GM10248 (cell line): ENCODE measurements at regions not wholly inside any gene's neighbourhood (a gene's known extent, or its start where the extent isn't known, plus 50 kb on each side); places are given as distances from the start of the nearest gene placed in this dataset.

Source experiments
- CTCF ChIA-PET: fragments of 300-600 bp; sonication (Branson Sonifier 250); formaldehyde crosslinking; extraction: SDS; loops from one replicate; lab custom pipeline; 2021; ENCODE audit warnings: antibody characterized with exemption; lab: Yijun Ruan, JAX
- POLR2A ChIA-PET: fragments of 350-650 bp; sonication (Branson Sonifier 250); formaldehyde crosslinking; extraction: SDS; loops from one replicate; lab custom pipeline; 2020; ENCODE audit warnings: antibody characterized with exemption; lab: Yijun Ruan, JAX
- DNase-seq: peaks from one replicate; pipeline ENCODE4 v3.0.0; 2012; ENCODE audit errors: extremely low spot score
- TF ChIP-seq, protein P1 (sequence below): IDR thresholded peaks from 2 replicates; pipeline ENCODE4 v1.5.1; 2012; ENCODE audit warnings: mild to moderate bottlenecking, low read depth; ENCODE audit errors: extremely low read depth, missing control alignments, control extremely low read depth

DNA sequence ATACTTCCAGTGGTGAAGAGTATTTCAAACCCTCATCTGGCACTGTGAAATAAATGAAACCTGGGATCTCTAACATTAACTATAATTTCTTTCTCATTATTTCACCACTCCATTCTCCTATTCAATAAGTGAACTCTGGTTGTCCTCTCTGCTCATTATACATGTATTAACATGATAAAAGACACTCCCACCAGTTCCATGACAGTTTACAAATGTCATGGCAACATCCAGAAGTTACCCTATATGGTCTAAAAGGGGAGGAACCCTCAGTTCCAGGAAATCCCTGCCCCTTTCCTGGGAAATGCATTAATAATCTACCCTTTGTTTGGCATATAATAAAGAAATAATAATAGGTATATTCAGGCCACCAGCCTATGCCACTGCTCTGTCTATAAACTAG is 62.7 kb upstream of the BRINP3 start:
- POLR2A ChIA-PET = no interaction called here
- no peak for DNase-seq
- TF ChIP-seq, protein P1, sequence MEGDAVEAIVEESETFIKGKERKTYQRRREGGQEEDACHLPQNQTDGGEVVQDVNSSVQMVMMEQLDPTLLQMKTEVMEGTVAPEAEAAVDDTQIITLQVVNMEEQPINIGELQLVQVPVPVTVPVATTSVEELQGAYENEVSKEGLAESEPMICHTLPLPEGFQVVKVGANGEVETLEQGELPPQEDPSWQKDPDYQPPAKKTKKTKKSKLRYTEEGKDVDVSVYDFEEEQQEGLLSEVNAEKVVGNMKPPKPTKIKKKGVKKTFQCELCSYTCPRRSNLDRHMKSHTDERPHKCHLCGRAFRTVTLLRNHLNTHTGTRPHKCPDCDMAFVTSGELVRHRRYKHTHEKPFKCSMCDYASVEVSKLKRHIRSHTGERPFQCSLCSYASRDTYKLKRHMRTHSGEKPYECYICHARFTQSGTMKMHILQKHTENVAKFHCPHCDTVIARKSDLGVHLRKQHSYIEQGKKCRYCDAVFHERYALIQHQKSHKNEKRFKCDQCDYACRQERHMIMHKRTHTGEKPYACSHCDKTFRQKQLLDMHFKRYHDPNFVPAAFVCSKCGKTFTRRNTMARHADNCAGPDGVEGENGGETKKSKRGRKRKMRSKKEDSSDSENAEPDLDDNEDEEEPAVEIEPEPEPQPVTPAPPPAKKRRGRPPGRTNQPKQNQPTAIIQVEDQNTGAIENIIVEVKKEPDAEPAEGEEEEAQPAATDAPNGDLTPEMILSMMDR = no peak
- CTCF ChIA-PET = no interaction called here

DNA sequence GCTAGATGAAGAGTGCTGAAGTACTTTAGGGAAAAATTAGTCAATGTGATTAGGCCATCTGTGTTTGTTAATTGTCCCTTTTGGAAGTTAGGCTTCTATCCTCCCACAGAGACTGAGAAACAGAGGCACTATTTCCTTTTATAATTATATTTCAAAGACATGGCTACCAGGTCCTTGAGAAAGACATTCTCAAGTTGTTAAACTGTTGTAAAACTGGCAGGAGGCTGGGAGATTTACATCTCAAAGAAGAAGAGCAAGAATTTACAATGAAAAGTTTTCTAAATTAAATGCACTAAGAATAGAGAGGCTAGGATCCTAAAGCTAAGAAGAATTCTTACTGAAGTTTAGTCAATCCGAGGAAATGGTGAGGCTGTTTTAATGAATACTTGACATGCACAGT is 74.0 kb upstream of the BRINP3 start:
- TF ChIP-seq, protein P1 = no peak
- POLR2A ChIA-PET = no interaction called here
- CTCF ChIA-PET = no interaction called here
- no peak for DNase-seq

DNA sequence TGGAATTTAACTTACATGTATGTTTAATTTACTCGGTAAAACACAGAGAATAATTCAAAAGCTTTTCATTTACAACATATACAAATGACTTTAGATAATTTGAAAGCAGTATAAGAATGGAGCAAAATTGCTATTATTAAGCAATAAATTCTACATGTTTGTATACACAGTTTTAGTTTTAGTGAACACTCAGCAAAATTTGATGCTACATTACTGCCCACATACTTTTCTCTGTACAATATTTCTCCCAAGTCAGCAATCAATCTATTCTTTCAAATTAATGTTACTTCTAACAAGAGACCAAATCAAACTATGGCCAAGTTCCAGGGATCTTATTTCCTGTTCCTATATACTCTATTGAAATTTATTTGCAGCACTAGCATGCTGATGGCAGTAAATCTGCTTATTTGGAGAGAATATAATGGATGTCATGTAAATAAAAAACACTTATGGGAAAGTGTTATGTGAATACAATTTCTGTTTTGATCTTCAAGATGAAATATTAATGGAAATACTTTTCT is 82.6 kb upstream of the BRINP3 start:
- ChIA-PET CTCF (no interaction called here), POLR2A (no interaction called here)
- DNase-seq = no peak
- TF ChIP-seq, protein P1 = no peak

DNA sequence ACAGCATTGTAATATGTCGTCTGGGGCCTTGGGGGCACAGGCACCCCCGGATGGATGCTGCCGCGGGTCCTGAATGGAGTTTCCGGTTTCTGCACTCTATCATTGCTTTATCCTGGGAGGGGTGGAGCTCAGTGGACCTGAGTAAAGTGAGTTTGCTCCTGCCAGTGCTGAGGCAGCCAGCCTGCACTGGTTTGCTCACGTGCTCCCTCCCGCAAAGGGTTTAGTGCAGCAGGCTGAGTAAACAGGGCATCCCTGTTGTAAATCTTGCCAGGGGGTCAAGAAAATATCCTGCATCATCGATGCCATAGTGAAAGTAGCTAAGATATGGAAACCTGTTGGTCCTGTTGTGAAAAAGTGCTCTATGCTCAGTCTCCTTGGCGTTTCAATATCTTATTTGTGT is 85.6 kb upstream of the BRINP3 start:
- CTCF ChIA-PET = no interaction called here
- TF ChIP-seq, protein P1 = no peak
- no peak for DNase-seq
- POLR2A ChIA-PET = no interaction called here

DNA sequence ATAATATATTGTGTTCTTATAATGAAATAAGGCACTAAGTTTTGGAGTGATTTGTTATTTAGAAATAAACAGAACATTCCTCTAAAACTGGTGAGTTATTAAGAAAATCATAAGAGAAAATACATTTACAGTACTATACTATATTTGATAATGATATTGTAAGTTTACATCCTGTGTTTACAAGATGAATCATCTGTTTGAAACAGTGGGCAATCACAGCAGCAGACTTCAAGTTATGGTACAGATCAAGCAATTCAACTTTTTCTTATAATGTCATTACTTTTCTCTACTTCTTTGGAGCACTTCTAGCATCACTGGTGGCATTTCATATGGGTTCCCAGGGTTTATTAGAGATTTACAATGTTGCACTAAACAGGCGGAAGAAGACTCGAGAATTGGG is 86.5 kb upstream of the BRINP3 start:
- ChIA-PET CTCF (no interaction called here), POLR2A (no interaction called here)
- DNase-seq = no peak
- TF ChIP-seq, protein P1 = no peak

DNA sequence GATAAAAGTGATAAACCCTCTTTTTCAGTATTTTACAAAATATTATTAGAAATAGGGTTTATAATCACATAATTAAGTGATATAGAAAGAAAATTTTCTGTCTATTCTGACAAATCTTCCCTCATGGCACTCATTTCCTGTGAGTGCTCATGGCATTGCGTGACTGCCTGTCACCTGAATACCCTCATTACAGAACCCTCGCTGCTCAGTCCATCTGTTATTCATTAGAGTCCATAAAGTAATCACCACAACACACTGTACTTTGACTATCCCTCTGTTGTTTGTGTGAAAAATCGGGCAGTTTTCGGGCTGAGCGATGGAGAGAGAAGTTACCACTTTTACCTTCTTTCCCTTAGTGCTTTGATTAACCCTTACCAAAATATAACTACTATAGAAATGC is 100.4 kb upstream of the BRINP3 start:
- ChIA-PET POLR2A (no interaction called here), CTCF (no interaction called here)
- TF ChIP-seq, protein P1 = no peak
- DNase-seq = no peak

DNA sequence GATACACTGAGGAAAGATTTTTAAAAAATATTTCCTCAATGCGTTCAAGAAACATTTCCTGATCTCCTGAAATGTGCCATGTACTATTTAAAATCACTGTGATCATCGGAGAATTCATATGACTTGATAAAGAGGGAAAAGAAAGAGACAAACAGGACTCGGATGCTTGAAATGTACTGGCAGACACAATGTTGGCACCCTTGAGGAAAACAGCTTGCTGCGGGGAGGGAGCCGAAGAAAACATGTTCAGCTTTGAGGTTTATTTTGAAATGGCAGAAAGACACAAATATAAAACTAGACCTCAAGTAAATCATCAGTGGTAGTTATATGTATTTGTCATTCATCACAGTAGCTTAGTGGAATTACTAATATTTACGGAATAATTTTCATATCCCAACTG is 100.9 kb upstream of the BRINP3 start:
- CTCF ChIA-PET = no interaction called here
- POLR2A ChIA-PET = no interaction called here
- DNase-seq = no peak
- TF ChIP-seq, protein P1 = no peak
